Tibial nerve (tissue), 4 donors: ENCODE measurements at regions not wholly inside any gene's neighbourhood (a gene's known extent, or its start where the extent isn't known, plus 50 kb on each side); places are given as distances from the start of the nearest gene placed in this dataset.
"Not testable (repeated sequence)": the region's sequence is repeated elsewhere in the genome, so short reads cannot be mapped to it uniquely, and the experiment has no call there.

Experiments
- DNase-seq, 2 donors: peaks; one replicate each; pipeline ENCODE4 v3.0.0-alpha.2; 2019; ENCODE audit warnings: low spot score in 2 of 2
- H3K27ac ChIP-seq, 4 donors: fragments of 200-600 bp; sonication (generic) in 3 of 4; one replicate each; pipeline ENCODE4 v1.5.1; 2017 to 2019; ENCODE audit warnings: mild to moderate bottlenecking in 1 of 4
- H3K27me3 ChIP-seq, 2 donors: fragments of 200-600 bp; sonication (generic) in 1 of 2; one replicate each; pipeline versions ENCODE4 v1.5.1 to v1.6.0; 2017 to 2019
- H3K36me3 ChIP-seq, 3 donors: fragments of 200-600 bp; sonication (generic); one replicate each; pipeline ENCODE4 v1.5.1; 2018 to 2019
- H3K4me1 ChIP-seq, 4 donors: fragments of 200-600 bp; sonication (generic) in 3 of 4; one replicate each; pipeline ENCODE4 v1.5.1; 2017 to 2019
- H3K4me3 ChIP-seq, 4 donors: fragments of 200-600 bp; sonication (generic) in 3 of 4; one replicate each; pipeline ENCODE4 v1.5.1; 2017 to 2019; ENCODE audit warnings: mild to moderate bottlenecking in 1 of 4, moderate library complexity in 1 of 4
- H3K9me3 ChIP-seq, 4 donors: fragments of 200-600 bp; sonication (generic) in 3 of 4; one replicate each; pipeline ENCODE4 v1.5.1; 2017 to 2019
- CTCF ChIP-seq, 5 experiments: fragments of 200-600 bp in 3 of 5; fragments of 450-650 bp in 2 of 5; sonication (generic) in 3 of 5; IDR thresholded peaks; one replicate each; pipeline ENCODE4 v1.5.1; 2016 to 2019; ENCODE audit warnings: antibody characterized with exemption in 5 of 5, mild to moderate bottlenecking in 3 of 5, moderate library complexity in 2 of 5
- EP300 ChIP-seq, 2 donors: sonication (generic); formaldehyde crosslinking; IDR thresholded peaks; one replicate each; pipeline ENCODE4 v1.6.1; 2017; ENCODE audit warnings: antibody characterized with exemption in 2 of 2, mild to moderate bottlenecking in 1 of 2
- POLR2A ChIP-seq, 2 donors: fragments of 450-650 bp; IDR thresholded peaks; one replicate each; pipeline ENCODE4 v1.6.1; 2017; ENCODE audit warnings: antibody characterized with exemption in 2 of 2, mild to moderate bottlenecking in 2 of 2, moderate library complexity in 2 of 2
- WGBS, 2 donors: methylation state at CpG; one replicate each; pipeline ENCODE4 v1.1.5; 2018; 5-methylcytosine and 5-hydroxymethylcytosine counted together

- H3K4me3 ChIP-seq = no peak overlapping the region
- H3K9me3 ChIP-seq = no peaks in the 10 kb centered on the region
- H3K4me1 ChIP-seq = no peaks in the 10 kb centered on the region
- TF ChIP-seq POLR2A (IDR thresholded peaks at IDR 0.05) = no peak
- no peak for TF ChIP-seq CTCF (IDR thresholded peaks at IDR 0.05)
- no peak for TF ChIP-seq EP300 (IDR thresholded peaks at IDR 0.05)
- no peak overlapping the region for H3K27ac ChIP-seq
- H3K27me3 ChIP-seq = no peaks in the 10 kb centered on the region
- H3K36me3 ChIP-seq = no peaks in the 10 kb centered on the region
- DNase-seq = no peak
- 94 to 95% methylated on average over 1 of the region's 1 CpG for WGBS, 2 donors
Observed at GRCh38 chr5:30156156-30156555, 1037.3 kb upstream of the CDH6 start.

DNA sequence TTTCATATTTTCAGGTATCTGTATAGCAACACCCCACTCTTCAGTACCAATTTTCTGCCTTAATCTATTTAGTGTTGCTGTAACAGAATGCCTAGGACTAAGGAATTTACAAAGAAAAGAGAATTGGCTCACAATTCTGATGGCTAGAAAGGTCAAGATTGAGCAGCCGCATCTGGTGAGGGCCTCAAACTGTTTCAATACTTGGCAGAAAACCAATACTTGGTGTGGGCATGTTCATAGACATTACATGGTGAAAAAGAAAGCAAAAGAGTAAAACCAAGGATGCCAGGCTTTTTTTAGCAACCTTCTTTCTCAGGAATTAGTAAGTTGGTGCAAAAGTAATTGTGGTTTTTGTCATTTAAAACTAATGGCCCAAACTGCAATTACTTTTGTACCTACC, 1041.1 kb upstream of the CDH6 start:
- no peak for DNase-seq
- Histone ChIP-seq H3K27ac (no peak overlapping the region), H3K9me3 (no peaks in the 10 kb centered on the region), H3K36me3 (no peaks in the 10 kb centered on the region), H3K27me3 (no peaks in the 10 kb centered on the region), H3K4me3 (no peak overlapping the region), H3K4me1 (no peaks in the 10 kb centered on the region)
- TF ChIP-seq EP300 (IDR thresholded peaks at IDR 0.05) (no peak), CTCF (IDR thresholded peaks at IDR 0.05) (no peak), POLR2A (IDR thresholded peaks at IDR 0.05) (no peak)
- 53 to 59% methylated on average over 1 of the region's 1 CpG for WGBS, 2 donors

DNA sequence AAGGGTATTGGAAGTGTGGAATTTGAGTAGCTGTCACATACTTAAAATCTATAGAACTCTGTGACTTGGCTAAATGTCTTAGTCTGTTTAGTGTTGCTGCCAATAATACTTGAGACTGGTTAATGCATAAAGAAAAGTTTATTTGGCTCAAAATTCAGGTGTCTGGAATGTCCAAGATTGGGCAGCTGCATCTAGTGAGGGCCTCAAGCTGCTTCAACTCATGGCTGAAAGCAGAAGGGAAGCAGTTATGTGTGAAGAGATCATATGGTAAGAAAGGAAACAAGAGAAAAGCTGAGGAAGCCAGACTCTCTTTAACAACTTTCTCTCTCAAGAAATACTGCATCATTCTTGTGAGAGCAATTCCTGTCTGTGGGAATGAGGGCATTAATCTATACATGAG, 1043.3 kb upstream of the CDH6 start:
- no peaks in the 10 kb centered on the region for H3K4me1 ChIP-seq
- DNase-seq = no peak
- H3K36me3 ChIP-seq = no peaks in the 10 kb centered on the region
- H3K9me3 ChIP-seq = no peaks in the 10 kb centered on the region
- TF ChIP-seq EP300 (IDR thresholded peaks at IDR 0.05) (no peak), CTCF (IDR thresholded peaks at IDR 0.05) (no peak), POLR2A (IDR thresholded peaks at IDR 0.05) (no peak)
- H3K4me3 ChIP-seq = no peak overlapping the region
- no peak overlapping the region for H3K27ac ChIP-seq
- no peaks in the 10 kb centered on the region for H3K27me3 ChIP-seq

GRCh38 chr5:30149526-30149925, 1044.0 kb upstream of the CDH6 start:
- H3K27me3 ChIP-seq = no peaks in the 10 kb centered on the region
- H3K4me1 ChIP-seq = no peaks in the 10 kb centered on the region
- H3K4me3 ChIP-seq = no peak overlapping the region
- no peak for DNase-seq
- no peak overlapping the region for H3K27ac ChIP-seq
- H3K36me3 ChIP-seq = no peaks in the 10 kb centered on the region
- no peaks in the 10 kb centered on the region for H3K9me3 ChIP-seq
- no peak for TF ChIP-seq POLR2A (IDR thresholded peaks at IDR 0.05)
- no peak for TF ChIP-seq CTCF (IDR thresholded peaks at IDR 0.05)
- TF ChIP-seq EP300 (IDR thresholded peaks at IDR 0.05) = no peak

- H3K27ac ChIP-seq = no peak overlapping the region
- 62 to 71% methylated on average over 1 of the region's 1 CpG for WGBS, 2 donors
- H3K27me3 ChIP-seq = no peaks in the 10 kb centered on the region
- no peak overlapping the region for H3K4me3 ChIP-seq
- H3K36me3 ChIP-seq = no peaks in the 10 kb centered on the region
- no peak for DNase-seq
- no peaks in the 10 kb centered on the region for H3K4me1 ChIP-seq
- TF ChIP-seq EP300 (IDR thresholded peaks at IDR 0.05) = no peak
- no peak for TF ChIP-seq POLR2A (IDR thresholded peaks at IDR 0.05)
- no peak for TF ChIP-seq CTCF (IDR thresholded peaks at IDR 0.05)
- H3K9me3 ChIP-seq = no peaks in the 10 kb centered on the region
Observed at GRCh38 chr5:30147976-30148375, 1045.5 kb upstream of the CDH6 start.

- 78 to 82% methylated on average over 4 of the region's 4 CpGs for WGBS, 2 donors
- not testable (repeated sequence) for H3K4me3 ChIP-seq, H3K27me3 ChIP-seq, H3K9me3 ChIP-seq, H3K4me1 ChIP-seq, DNase-seq, H3K36me3 ChIP-seq, H3K27ac ChIP-seq
Observed at GRCh38 chr5:30144059-30144458, 1049.4 kb upstream of the CDH6 start.
